GM03348 (cell line): ENCODE measurements at regions not wholly inside any gene's neighbourhood (a gene's known extent, or its start where the extent isn't known, plus 50 kb on each side); places are given as distances from the start of the nearest gene placed in this dataset.
"Not testable (repeated sequence)": the region's sequence is repeated elsewhere in the genome, so short reads cannot be mapped to it uniquely, and the experiment has no call there.

Experiments used
- DNase-seq: peaks from one replicate; pipeline ENCODE4 v3.0.0; 2012; ENCODE audit warnings: low spot score

GRCh38 chr18:59848002-59848401, 51.8 kb upstream of the PMAIP1 start:
- DNase-seq: no peak

- DNase-seq: not testable (repeated sequence)
Observed at GRCh38 chr18:59847491-59847846, 52.3 kb upstream of the PMAIP1 start.

GRCh38 chr18:59846814-59847490, 52.8 kb upstream of the PMAIP1 start:
- peak; percentile 48 for DNase-seq

GRCh38 chr18:59842947-59843346, 56.8 kb upstream of the PMAIP1 start:
- DNase-seq: no peak

GRCh38 chr18:59839931-59840685, 59.7 kb upstream of the PMAIP1 start:
- DNase-seq: no peak

- DNase-seq: no peak
Observed at GRCh38 chr18:59839246-59839645, 60.5 kb upstream of the PMAIP1 start.

- DNase-seq: peak; percentile 81
Observed at GRCh38 chr18:59837586-59837985, 62.2 kb upstream of the PMAIP1 start.

- DNase-seq: no peak
Observed at GRCh38 chr18:59835605-59836379, 64.0 kb upstream of the PMAIP1 start.

GRCh38 chr18:59834267-59834666, 65.5 kb upstream of the PMAIP1 start:
- no peak for DNase-seq

GRCh38 chr18:59833785-59834184, 66.0 kb upstream of the PMAIP1 start:
- DNase-seq: no peak

GRCh38 chr18:59823596-59824195, 76.1 kb upstream of the PMAIP1 start:
- peak; percentile 76 for DNase-seq

GRCh38 chr18:59822612-59823550, 76.9 kb upstream of the PMAIP1 start:
- no peak for DNase-seq

- peak; percentile 55 for DNase-seq
Observed at GRCh38 chr18:59821983-59822382, 77.8 kb upstream of the PMAIP1 start.

GRCh38 chr18:59820663-59821062, 79.1 kb upstream of the PMAIP1 start:
- peak; percentile 68 for DNase-seq

- no peak for DNase-seq
Observed at GRCh38 chr18:59818769-59819168, 81.0 kb upstream of the PMAIP1 start.

- peak; percentile 86 for DNase-seq
Observed at GRCh38 chr18:59814891-59815290, 84.9 kb upstream of the PMAIP1 start.

- no peak for DNase-seq
Observed at GRCh38 chr18:59813942-59814341, 85.9 kb upstream of the PMAIP1 start.

- no peak for DNase-seq
Observed at GRCh38 chr18:59810735-59811520, 88.9 kb upstream of the PMAIP1 start.

GRCh38 chr18:59810183-59810582, 89.6 kb upstream of the PMAIP1 start:
- DNase-seq: no peak

GRCh38 chr18:59802031-59802430, 97.8 kb upstream of the PMAIP1 start:
- DNase-seq: no peak

- no peak for DNase-seq
Observed at GRCh38 chr18:59801576-59801975, 98.2 kb upstream of the PMAIP1 start.
